NT2/D1 (cell line): ENCODE measurements at regions not wholly inside any gene's neighbourhood (a gene's known extent, or its start where the extent isn't known, plus 50 kb on each side); places are given as distances from the start of the nearest gene placed in this dataset.
"Not testable (repeated sequence)": the region's sequence is repeated elsewhere in the genome, so short reads cannot be mapped to it uniquely, and the experiment has no call there.

ENCODE experiments used
- SUZ12 ChIP-seq: IDR thresholded peaks from 2 replicates; pipeline ENCODE4 v1.6.1; 2011; ENCODE audit not compliant: insufficient read length, insufficient read depth; ENCODE audit errors: extremely low read depth
- YY1 ChIP-seq: IDR thresholded peaks from 2 replicates; pipeline ENCODE4 v1.6.1; 2011; ENCODE audit not compliant: insufficient read length, insufficient read depth

DNA sequence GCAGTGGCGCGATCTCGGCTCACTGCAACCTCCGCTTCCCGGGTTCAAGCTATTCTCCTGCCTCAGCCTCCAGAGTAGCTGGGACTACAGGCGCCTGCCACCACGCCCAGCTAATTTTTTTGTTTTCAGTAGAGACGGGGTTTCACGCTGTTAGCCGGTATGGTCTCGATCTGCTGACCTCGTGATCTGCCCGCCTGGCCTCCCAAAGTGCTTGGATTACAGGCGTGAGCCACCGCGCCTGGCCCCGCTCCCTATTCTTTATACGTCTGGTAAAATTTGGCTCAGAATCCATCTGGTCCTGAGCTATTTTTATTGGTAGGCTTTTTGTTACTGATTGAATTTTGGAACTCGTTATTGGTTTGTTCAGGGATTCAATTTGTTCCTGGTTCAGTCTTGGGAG, 336.7 kb downstream of the AEBP2 start:
- TF ChIP-seq YY1, SUZ12: not testable (repeated sequence)
